HG03354 (cell line): ENCODE measurements at regions not wholly inside any gene's neighbourhood (a gene's known extent, or its start where the extent isn't known, plus 50 kb on each side); places are given as distances from the start of the nearest gene placed in this dataset.
"Not testable (repeated sequence)": the region's sequence is repeated elsewhere in the genome, so short reads cannot be mapped to it uniquely, and the experiment has no call there.

Experiments used
- ATAC-seq: cut with Tn5 transposase; IDR thresholded peaks from one replicate; pipeline ENCODE4 v1.9.1; 2021; ENCODE audit warnings: mild to moderate bottlenecking; ENCODE audit not compliant: unreplicated experiment, poor library complexity, severe bottlenecking

DNA sequence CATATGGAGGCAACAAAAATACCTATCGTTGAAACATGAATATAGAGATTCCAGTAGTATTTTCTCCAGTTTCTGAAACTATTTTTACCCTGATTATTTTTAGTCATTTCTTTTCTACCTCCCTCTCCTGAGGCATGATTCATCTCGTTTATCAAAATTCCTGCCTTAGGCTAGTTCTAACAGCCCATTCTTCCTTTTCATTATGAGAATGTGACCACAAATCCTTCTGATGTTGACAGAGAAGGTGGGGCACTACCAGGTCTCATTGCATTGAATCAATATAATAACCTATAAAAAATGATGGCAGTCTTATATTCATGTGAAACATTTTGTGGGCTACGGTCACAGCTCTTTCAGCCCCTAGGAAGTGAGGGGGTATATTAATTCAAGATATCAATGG is 406.5 kb upstream of the UBE2E3 start:
- ATAC-seq, result no peak

DNA sequence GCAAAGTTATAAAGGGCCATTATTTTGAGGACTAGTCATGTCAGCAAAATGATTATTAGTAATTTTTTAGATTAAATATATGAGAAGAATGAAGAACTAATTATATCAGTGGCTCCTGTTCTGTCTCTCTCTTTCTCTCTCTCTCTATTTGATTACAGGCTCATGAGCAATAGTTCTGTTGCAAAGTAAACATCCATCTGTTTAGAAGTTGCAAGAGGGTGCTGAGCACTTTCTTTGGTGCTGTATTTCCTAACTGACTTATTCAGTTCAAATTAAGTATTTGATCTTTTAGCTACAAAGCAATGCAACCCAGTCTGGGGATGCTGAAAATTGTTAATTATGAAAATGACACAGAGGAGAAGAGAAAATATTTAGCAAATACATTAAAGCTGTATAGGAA is 408.1 kb upstream of the UBE2E3 start:
- no peak for ATAC-seq

DNA sequence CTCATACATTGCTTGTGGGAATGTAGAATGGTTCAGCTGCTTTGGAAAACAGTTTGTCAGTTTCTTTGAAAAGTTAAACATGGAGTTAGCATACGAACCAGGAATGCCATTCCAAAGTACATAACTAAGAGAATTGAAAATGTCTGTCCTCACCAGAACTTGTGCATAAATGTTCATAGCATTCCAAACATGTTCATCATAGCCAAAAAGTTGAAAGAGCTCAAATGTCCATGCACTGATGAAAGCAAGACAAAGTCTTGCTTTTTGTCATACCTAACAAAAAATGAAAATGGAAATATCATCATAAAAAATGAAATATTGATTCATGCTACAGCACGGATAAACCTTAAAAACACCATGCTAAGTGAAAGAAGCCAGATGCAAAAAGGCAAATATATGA is 408.8 kb upstream of the UBE2E3 start:
- no peak for ATAC-seq

DNA sequence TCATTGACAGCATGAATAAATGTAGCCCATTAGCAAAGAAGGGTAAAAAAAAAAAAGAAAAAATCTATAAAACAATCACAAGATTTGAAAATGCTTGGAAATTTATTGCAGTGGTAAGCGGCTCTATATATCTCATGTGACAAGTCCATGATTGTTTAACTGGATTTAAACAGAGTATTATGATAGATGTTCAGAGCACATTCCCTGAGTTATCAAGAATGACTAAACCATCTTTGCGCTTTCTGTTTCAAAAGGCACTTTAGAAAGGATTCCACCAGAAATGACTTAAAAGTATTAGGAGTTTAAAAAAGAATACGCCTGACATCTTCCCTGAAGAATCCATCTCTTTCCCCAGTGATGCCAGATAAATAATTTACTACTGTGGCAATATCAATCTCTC is 409.5 kb upstream of the UBE2E3 start:
- no peak for ATAC-seq

DNA sequence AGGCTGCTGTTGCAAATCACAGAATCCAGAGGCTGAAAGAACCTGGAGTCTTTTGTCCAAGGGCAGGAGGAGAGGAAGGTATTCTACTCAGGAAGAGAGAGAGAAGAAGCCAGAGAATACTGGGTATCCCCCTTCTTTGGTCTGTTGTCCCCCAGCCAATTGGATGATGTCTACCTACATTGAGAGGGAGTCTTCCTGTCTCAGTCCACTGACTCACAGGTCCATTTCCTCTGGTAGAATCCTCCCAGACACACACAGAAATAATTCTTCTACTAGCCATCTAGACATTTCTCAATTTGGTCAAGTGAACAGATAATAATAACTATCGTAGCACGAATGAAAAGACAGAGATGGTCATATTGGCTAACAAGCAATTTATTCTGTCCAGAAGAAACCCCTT is 416.4 kb upstream of the UBE2E3 start:
- no peak for ATAC-seq

DNA sequence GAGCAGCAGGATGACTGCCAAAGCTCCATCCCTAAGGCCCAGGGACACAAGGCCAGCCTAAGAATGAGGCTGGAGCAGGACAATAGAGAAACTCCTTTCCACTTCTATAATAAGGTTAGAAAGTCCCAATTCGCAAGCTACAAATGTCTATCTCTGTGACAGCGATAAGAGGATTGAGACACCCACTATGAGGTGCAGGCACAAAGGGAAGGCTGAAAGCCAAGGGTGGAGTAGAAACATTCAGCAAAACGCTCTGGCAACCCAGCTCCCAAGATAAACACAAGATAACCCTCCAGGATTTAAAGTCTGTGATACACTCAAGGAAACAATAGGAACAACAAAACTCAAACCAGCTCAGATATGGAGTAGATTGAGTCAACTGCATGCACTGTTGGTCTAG is 418.0 kb upstream of the UBE2E3 start:
- no peak for ATAC-seq

DNA sequence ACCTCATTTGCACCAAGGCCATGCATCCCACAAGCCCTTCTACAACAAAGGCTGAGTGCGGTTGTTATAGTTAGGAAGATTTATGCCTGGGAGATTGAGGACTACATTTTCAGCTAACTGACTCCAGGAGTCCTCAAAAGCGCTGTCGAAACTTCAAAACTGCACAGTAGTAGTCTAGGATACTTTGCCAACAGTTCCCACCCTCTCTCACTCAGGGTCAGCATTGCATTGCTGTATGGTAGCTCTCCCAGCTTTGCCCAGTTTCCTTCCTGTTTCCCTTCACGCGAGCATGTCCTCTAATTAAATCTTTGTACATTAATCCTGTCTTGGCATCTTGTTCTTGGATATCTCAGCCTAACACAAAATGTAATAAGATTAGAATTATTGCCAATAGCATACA is 420.6 kb upstream of the UBE2E3 start:
- no peak for ATAC-seq

DNA sequence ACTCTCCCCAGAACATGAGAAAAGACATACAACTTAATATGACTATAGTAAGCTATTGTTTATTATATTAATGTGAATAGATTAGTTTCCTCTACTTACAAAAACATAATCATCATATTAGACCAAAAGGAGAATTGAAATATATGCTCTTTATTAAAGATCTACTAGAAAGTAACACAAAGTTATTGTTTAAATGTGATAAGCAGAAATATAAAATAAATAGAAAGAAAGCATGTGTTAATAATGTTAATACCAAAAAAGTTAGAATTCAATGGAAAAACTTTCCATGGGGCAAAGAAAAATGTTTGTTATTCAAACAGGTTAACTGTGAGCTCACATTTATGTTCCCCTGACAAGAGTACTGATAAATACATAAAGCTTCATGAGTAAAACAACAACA is 421.4 kb upstream of the UBE2E3 start:
- ATAC-seq, result no peak

DNA sequence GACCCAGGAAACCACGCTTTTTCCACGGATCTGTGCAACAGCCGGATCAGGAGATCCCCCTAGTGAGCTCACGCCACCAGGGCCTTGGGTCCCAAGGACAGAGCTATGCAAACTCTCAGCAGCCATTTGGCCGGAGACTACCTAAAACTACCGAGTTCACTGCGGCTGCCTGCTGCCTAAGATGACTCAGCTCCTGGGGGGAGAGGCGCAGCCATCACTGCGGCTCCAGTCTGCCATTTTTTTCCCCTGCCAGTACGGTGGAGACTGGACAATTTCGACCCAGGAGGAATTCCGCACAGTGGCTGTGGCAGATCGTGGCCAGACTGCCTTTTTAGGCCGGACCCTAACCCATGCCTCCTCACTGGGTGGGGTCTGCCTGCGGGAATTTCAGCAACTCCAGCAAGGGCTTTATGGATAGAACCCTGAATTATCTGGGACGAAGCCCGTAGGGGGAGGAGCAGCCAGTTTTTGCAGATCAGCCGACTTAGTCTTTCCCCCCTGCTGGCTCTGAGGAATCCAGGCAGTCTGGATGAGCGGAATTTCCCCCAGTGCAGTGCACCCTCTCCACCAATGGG is 424.9 kb upstream of the UBE2E3 start:
- no peak for ATAC-seq

DNA sequence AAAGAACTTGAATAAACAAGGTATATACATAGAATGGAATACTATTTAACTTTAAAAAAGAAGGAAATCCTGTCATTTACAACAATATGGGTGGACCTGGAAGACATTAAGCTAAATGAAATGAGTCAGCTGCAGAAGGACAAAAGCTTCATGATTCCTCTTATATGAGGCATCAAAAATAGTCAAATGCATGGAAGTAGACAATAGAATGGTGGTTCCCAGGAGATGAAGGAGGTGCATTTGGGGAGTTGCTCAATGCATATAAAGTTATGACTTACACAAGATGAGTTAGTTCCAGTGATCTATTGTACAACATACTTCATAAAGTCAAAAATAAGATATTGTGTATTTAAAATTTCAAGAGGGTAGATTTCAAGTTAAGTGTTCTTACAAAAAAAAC is 426.1 kb upstream of the UBE2E3 start:
- no peak for ATAC-seq

DNA sequence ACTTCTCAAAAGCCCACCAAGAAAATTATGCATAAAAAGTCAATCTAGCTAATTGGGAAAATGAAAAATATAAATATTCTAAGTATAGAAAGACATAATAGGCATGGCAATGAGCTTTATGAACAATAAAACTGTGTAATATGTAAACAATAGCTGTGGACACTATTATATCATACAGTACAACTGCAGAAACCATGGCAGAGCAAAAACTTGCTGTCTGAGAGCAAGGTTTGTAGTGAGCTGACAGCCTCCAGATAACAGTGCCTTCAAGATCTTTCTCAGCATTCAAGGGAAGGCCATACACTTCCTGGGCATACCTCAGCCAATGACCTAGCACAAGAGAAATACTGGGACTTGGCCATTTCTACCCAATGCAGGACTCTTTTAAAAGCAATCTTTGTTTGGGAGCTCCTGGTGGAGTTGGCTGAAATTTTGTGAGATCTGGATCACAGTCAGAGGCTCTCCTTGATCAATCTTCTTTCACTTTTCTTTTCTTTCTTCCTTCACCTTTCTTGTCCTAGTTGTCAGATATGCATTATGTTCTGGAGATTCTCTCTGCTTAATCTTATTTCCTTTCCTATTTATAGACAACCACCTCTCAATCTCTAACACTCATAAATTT is 427.2 kb upstream of the UBE2E3 start:
- no peak for ATAC-seq

DNA sequence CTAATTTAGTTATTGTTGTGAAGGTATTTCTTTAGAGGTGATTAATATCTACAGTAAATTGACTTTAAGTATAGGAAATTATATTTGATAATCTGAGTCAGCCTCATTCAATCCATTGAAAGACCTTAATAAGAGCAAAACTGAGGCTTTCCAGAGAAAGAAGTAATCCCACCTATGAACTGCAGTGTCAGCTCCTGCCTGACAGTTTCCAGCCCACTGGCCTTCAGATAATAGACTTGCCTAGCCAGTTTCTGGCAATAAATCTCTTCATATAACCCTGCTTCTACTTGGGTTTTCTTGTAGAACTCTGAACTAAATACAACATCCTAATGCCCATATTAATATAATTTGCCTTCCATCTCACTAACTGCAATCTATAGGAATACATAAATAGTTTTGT is 437.9 kb upstream of the UBE2E3 start:
- no peak for ATAC-seq

DNA sequence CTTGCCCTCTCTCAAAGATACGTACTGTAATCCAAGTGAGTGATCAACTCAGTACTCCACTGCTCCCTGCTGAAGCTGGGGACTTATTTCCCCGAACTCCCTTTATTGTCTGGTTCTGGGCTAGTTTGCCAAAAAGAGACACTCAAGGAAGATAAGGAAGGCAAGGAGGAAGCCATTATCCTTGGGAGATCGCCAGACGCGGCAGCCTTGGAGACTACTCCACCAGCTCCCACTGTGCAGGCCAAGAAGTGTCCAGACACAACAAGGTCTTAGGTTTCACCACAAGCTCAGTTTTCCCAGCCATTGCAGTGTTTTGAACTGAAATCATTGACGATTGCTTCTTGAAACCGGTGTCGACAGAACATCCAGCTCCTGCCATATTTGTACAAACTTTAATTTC is 439.6 kb upstream of the UBE2E3 start:
- no peak for ATAC-seq

DNA sequence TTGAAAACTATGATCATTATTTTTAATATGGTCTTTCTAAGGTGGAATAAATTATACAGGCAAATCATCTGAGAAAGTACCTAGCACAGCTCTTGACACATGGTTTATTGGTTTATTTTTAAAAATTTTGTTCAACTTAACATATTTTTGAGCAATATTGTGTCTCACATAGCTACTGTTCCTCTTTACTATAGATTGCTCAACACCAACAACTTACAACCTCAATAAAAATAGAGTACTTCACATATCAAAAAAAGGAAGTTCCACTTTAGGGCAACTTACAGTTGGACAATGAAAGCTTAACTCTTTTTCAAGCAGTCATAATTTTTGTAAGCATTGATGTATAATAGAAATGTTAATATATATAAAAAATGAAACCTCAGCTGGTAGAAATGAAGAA is 440.9 kb upstream of the UBE2E3 start:
- ATAC-seq, result no peak

DNA sequence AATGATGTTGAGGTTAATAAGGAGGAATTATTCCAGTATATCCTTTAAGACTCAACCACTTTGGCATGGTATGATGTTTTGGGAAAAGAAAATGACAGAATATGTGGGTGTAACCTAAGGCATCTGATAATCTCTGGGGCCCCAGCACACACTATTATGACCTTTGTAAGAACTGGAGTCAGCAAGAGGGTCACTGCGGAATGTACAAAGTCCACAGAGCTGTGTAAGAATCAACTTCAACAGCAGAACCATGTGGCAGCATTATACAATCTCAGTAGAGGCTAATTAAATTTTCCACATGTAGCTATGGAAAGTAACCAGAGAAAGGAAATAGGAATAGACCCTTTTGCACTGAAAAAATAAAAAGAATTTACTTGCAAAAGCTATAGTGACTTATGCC is 445.1 kb upstream of the UBE2E3 start:
- ATAC-seq, result no peak

DNA sequence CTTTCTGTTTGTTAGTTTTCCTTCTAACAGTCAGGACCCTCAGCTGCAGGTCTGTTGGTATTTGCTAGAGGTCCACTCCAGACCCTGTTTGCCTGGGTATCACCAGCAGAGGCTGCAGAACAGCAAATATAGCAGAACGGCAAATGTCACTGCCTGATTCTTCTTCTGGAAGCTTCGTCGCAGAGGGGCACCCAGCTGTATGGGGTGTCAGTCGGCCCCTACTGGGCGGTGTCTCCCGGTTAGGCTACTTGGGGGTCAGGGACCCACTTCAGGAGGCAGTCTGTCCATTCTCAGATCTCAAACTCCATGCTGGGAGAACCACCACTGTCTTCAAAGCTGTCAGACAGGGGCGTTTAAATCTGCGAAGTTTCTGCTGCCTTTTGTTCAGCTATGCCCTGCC is 448.6 kb upstream of the UBE2E3 start:
- not testable (repeated sequence) for ATAC-seq

DNA sequence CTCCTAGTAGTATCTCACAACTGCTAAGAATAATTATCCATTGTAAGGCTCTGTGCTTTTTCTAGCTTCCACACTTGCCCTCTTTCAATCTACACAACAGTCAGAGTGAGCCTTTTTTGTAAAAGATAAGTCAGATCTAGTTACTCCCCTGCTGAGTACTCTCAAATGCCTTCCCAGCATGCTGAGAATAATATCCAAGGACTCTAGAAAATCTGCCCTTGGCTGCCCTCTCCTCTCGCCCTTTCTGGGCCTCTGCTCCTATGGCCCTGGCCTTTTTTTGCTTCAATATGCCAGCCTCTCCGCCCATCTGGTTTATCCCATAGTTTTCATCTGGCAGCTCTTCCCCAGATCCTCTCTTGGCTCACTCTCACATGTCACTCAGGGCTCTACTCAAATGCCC is 455.9 kb upstream of the UBE2E3 start:
- no peak for ATAC-seq

DNA sequence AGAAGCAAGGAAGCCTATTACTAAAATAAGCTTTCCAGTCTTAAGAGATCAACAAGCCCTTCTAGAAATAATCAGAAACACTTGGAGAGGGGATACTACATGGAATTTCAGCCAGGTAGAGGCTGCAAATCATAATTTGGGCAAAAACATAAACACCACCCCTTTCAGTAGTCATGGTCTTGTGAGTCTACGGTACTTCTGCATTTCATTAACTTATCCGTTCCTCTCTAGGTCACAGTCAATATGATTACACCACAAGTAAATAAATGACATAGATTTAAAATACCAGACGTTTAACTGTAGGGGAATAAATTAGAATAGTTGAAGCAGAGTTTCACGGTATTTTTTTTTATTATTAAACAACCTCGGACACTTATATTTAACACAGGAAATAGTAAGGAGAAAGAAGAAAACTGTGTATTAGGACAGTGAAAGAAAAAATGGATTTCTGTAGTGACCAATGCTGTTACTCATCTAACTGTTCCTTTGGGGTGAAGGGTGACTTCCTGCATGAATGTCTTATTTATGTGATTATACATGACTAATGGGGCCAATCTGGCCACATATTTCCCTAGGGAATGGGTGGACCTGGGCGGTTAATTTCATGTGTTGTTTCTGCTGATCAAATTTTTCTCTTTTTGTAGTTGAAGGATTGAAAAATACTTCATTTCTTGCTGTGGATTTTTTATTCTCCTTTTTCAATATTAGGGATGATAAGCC is 456.6 kb upstream of the UBE2E3 start:
- no peak for ATAC-seq

DNA sequence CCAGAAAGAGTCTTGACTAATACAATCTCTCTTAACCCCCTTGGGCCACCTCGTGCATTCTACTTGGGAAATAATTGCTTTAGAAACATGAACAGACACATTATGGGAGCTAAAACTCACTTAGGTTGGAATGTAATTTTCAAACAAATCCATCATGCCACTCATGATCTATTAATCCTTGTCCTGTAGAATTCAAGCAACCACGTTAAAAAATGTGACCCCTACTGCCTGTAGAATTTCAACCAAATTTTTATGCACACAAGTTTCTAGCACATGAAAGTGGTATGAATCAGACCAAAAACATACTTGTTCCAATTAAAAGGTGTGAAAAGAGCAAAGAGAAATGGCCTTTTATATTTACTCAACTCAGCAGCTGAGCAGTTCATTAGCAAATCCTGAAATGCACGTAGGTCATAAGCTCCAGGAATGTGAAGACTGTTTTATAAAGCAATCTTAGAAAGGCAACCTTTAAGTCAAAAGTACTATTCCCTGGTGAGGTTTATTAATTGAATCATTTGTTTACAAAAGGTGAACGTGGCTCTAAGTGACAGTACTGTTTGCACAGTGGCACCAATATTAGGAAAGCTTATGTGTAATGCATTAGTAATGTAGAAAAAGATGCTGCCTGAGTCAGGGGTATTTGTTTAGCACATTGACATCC is 459.4 kb upstream of the UBE2E3 start:
- ATAC-seq, result no peak

DNA sequence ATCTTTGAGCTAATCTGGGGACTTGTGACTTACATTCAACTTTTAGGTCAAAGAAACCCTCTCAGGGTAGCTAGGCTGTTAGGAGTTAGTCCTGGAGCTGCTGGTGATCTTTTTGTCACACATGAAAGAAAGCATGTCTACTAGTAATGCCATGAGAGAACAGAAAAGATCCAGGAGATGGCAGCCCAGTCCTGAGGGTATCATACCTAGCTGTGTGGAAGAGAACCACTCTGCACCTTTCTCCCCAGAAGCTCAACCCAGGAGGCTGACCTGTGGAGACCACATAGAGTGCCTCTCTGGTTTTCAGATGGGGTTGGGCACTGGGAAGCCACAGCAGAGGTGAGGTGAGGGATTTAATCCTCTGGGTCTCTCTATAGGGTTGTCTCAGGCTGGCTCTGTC is 460.2 kb upstream of the UBE2E3 start:
- ATAC-seq, result no peak

DNA sequence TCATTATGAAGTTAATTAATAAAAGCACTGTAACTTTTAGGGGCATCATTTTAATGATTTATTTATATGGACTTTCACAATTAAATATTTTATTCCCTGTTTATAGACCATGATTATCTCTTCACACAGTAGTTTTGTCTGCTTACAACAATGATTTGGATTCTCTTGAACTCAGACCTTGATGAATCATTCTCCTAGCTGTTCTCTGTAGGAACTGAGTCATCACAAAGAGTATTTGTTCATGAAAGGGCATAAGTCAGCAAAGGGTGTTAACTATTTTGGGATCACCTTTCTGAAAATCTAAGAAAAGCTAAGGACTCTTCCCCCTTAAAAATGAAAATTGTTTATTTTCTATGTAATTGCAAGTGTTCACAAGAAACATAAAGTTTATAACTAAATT is 461.1 kb upstream of the UBE2E3 start:
- no peak for ATAC-seq
